H1 (cell line): ENCODE measurements at regions not wholly inside any gene's neighbourhood (a gene's known extent, or its start where the extent isn't known, plus 50 kb on each side); places are given as distances from the start of the nearest gene placed in this dataset.

Experiments used
- CTCF ChIA-PET: fragments of 300-600 bp; sonication (Branson Sonifier 250); formaldehyde crosslinking; loops from one replicate; lab custom pipeline; 2021; ENCODE audit not compliant: partially characterized antibody; lab: Charles Lee
- POLR2A ChIA-PET: fragments of 300-600 bp; sonication (Branson Sonifier 250); formaldehyde crosslinking; loops from one replicate; lab custom pipeline; 2021; ENCODE audit warnings: inconsistent platforms; ENCODE audit not compliant: partially characterized antibody; lab: Charles Lee
- DNase-seq, 2 experiments: peaks; one replicate each; pipeline versions ENCODE4 v3.0.0 to v3.0.0-alpha.2; 2010 to 2022; ENCODE audit warnings: low spot score in 2 of 2, low read depth in 1 of 2, mixed read lengths in 1 of 2
- FAIRE-seq: peaks from 2 replicates; lab custom pipeline; 2011; peaks lifted over from hg19 to GRCh38; lab: Jason Lieb, UNC
- H2AFZ ChIP-seq: 2 replicates; pipeline ENCODE4 v1.8.1; 2012; ENCODE audit warnings: low read length, inconsistent platforms
- H2AK5ac ChIP-seq: 2 replicates; pipeline ENCODE4 v1.6.1; 2013; ENCODE audit warnings: low read depth, low read length
- H2BK120ac ChIP-seq: replicated peaks from 2 replicates; pipeline ENCODE3; 2013; ENCODE audit warnings: low read depth, low read length, inconsistent platforms
- H2BK12ac ChIP-seq: 2 replicates; pipeline ENCODE4 v1.6.1; 2013; ENCODE audit warnings: low read depth, low read length
- H2BK15ac ChIP-seq: 2 replicates; pipeline ENCODE4 v1.6.1; 2013; ENCODE audit warnings: low read length
- H2BK20ac ChIP-seq: 2 replicates; pipeline ENCODE4 v1.6.1; 2013; ENCODE audit warnings: low read length
- H2BK5ac ChIP-seq: 2 replicates; pipeline ENCODE4 v1.6.1; 2013; ENCODE audit warnings: low read depth, low read length
- H3K14ac ChIP-seq: 2 replicates; pipeline ENCODE4 v1.6.1; 2013; ENCODE audit warnings: inconsistent platforms; ENCODE audit not compliant: insufficient read length
- H3K18ac ChIP-seq: 2 replicates; pipeline ENCODE4 v1.6.1; 2013; ENCODE audit warnings: low read length; ENCODE audit errors: extremely low read depth
- H3K23ac ChIP-seq: 2 replicates; pipeline ENCODE4 v1.6.1; 2013; ENCODE audit warnings: inconsistent platforms; ENCODE audit not compliant: insufficient read length
- H3K23me2 ChIP-seq: 2 replicates; pipeline ENCODE4 v1.6.1; 2013; ENCODE audit warnings: low read depth, low read length
- H3K27ac ChIP-seq: 2 replicates; pipeline ENCODE4 v1.6.1; 2011; ENCODE audit warnings: low read depth, low read length, inconsistent platforms
- H3K27me3 ChIP-seq, 4 experiments: replicated peaks in 1 of 4; 1 replicate in 1 of 4; 2 replicates in 3 of 4; pipeline versions ENCODE4 v1.6.1 to v1.8.1; 2011 to 2013; ENCODE audit warnings: low read length in 3 of 4, mild to moderate bottlenecking in 3 of 4, inconsistent platforms in 2 of 4, mixed read lengths in 2 of 4, moderate library complexity in 1 of 4; ENCODE audit not compliant: control insufficient read depth in 3 of 4, insufficient read depth in 3 of 4; ENCODE audit errors: extremely low read depth in 1 of 4
- H3K36me3 ChIP-seq, 4 experiments: 2 replicates each; pipeline versions ENCODE4 v1.6.1 to v1.8.1; 2011 to 2013; ENCODE audit warnings: mild to moderate bottlenecking in 4 of 4, low read length in 3 of 4, moderate library complexity in 2 of 4, control low read depth in 1 of 4, inconsistent platforms in 1 of 4; ENCODE audit not compliant: insufficient read depth in 4 of 4, control insufficient read depth in 2 of 4
- H3K4ac ChIP-seq: replicated peaks from 2 replicates; pipeline ENCODE3; 2013; ENCODE audit warnings: low read length, low read depth, mixed read lengths, inconsistent platforms; ENCODE audit not compliant: insufficient read length
- H3K4me1 ChIP-seq, 4 experiments: replicated peaks in 1 of 4; 1 replicate in 1 of 4; 2 replicates in 3 of 4; pipeline versions ENCODE4 v1.6.1 to v1.8.1; 2011 to 2013; ENCODE audit warnings: low read length in 3 of 4, inconsistent platforms in 2 of 4, mixed read lengths in 1 of 4; ENCODE audit not compliant: insufficient read depth in 4 of 4, control insufficient read depth in 3 of 4
- H3K4me2 ChIP-seq, 2 experiments: 2 replicates each; pipeline versions ENCODE4 v1.6.1 to v1.8.1; 2011 to 2013; ENCODE audit warnings: low read depth in 2 of 2, low read length in 2 of 2, control low read depth in 1 of 2, inconsistent platforms in 1 of 2, mild to moderate bottlenecking in 1 of 2; ENCODE audit not compliant: insufficient read depth in 1 of 2
- H3K4me3 ChIP-seq, 4 experiments: fragments of 200-600, 300-600 bp in 1 of 4; sonication (generic), shearing (Covaris generic), sonication (Bioruptor Twin) in 1 of 4; 2 replicates each; pipeline versions ENCODE4 v1.5.1 to v1.8.1; 2011 to 2016; ENCODE audit warnings: low read length in 4 of 4, low read depth in 3 of 4, control low read depth in 2 of 4, inconsistent platforms in 2 of 4, mild to moderate bottlenecking in 2 of 4, mixed read lengths in 1 of 4, moderate library complexity in 1 of 4; ENCODE audit not compliant: insufficient read depth in 2 of 4; ENCODE audit errors: extremely low read depth in 1 of 4
- H3K56ac ChIP-seq: replicated peaks from 2 replicates; pipeline ENCODE3; 2013; ENCODE audit warnings: low read depth, mild to moderate bottlenecking, mixed read lengths, low read length, inconsistent platforms; ENCODE audit not compliant: insufficient read length
- H3K79me1 ChIP-seq: 2 replicates; pipeline ENCODE4 v1.6.1; 2013; ENCODE audit warnings: low read depth, low read length, control low read depth
- H3K79me2 ChIP-seq, 2 experiments: 2 replicates each; pipeline versions ENCODE4 v1.6.1 to v1.8.1; 2012 to 2013; ENCODE audit warnings: low read length in 2 of 2, mild to moderate bottlenecking in 2 of 2, inconsistent platforms in 1 of 2; ENCODE audit not compliant: insufficient read depth in 2 of 2, control insufficient read depth in 1 of 2
- H3K9ac ChIP-seq, 4 experiments: replicated peaks in 1 of 4; 1 replicate in 1 of 4; 2 replicates in 3 of 4; pipeline versions ENCODE4 v1.6.1 to v1.8.1; 2011 to 2013; ENCODE audit warnings: low read depth in 3 of 4, low read length in 3 of 4, control low read depth in 2 of 4, mild to moderate bottlenecking in 2 of 4, moderate library complexity in 2 of 4, inconsistent platforms in 1 of 4; ENCODE audit errors: extremely low read depth in 1 of 4
- H3K9me3 ChIP-seq, 2 experiments: 2 replicates each; pipeline versions ENCODE4 v1.6.1 to v1.8.1; 2012 to 2013; ENCODE audit warnings: mild to moderate bottlenecking in 2 of 2, moderate library complexity in 2 of 2, control low read depth in 1 of 2, inconsistent platforms in 1 of 2, low read depth in 1 of 2, low read length in 1 of 2, mixed read lengths in 1 of 2; ENCODE audit not compliant: insufficient read depth in 2 of 2
- H4K20me1 ChIP-seq, 2 experiments: replicated peaks in 1 of 2; 2 replicates each; pipeline versions ENCODE3 to v1.8.1; 2011 to 2013; ENCODE audit warnings: inconsistent platforms in 2 of 2, low read length in 2 of 2, mild to moderate bottlenecking in 1 of 2; ENCODE audit not compliant: insufficient read depth in 2 of 2, control insufficient read depth in 1 of 2
- H4K5ac ChIP-seq: 2 replicates; pipeline ENCODE4 v1.6.1; 2013; ENCODE audit warnings: low read length, low read depth, mixed read lengths, inconsistent platforms; ENCODE audit not compliant: insufficient read length
- H4K8ac ChIP-seq: 2 replicates; pipeline ENCODE4 v1.8.0; 2013; ENCODE audit warnings: mild to moderate bottlenecking, moderate library complexity, low read length, inconsistent platforms; ENCODE audit not compliant: insufficient read depth; ENCODE audit errors: extremely low read depth
- H4K91ac ChIP-seq: replicated peaks from 2 replicates; pipeline ENCODE3; 2013; ENCODE audit warnings: low read length, mixed read lengths, inconsistent platforms; ENCODE audit not compliant: insufficient read length
- BACH1 ChIP-seq: IDR thresholded peaks from 2 replicates; pipeline ENCODE4 v1.6.1; 2012; ENCODE audit warnings: low read length, improper control_type of control experiment
- CBX8 ChIP-seq: fragments of 300-800, 300-1000 bp; sonication (generic); IDR thresholded peaks from 2 replicates; pipeline ENCODE4 v1.7.1; 2016; ENCODE audit warnings: low read depth, low read length, borderline replicate concordance
- CHD2 ChIP-seq: IDR thresholded peaks from 2 replicates; pipeline ENCODE4 v1.6.1; 2012; ENCODE audit warnings: low read length, improper control_type of control experiment
- CTBP2 ChIP-seq: IDR thresholded peaks from 2 replicates; pipeline ENCODE4 v1.7.0; 2011; ENCODE audit warnings: borderline replicate concordance, mild to moderate bottlenecking, moderate library complexity, mixed read lengths, low read length; ENCODE audit not compliant: insufficient read depth, insufficient read length
- HDAC6 ChIP-seq: IDR thresholded peaks from one replicate; pipeline ENCODE4 v1.7.1; 2012; ENCODE audit warnings: low read depth, mild to moderate bottlenecking, inconsistent platforms, low read length, moderate library complexity
- JUND ChIP-seq: IDR thresholded peaks from 2 replicates; pipeline ENCODE4 v1.6.1; 2011; ENCODE audit warnings: mild to moderate bottlenecking, improper control_type of control experiment, low read length
- KDM1A ChIP-seq: fragments of 200-600, 300-600 bp; sonication (generic); IDR thresholded peaks from 2 replicates; pipeline ENCODE4 v1.7.1; 2016; ENCODE audit warnings: mild to moderate bottlenecking, low read length, borderline replicate concordance
- NANOG ChIP-seq: IDR thresholded peaks from 2 replicates; pipeline ENCODE4 v1.6.1; 2011; ENCODE audit warnings: low read length, low read depth, mild to moderate bottlenecking, inconsistent platforms; ENCODE audit not compliant: insufficient read depth, poor library complexity, severe bottlenecking
- RXRA ChIP-seq: IDR thresholded peaks from 2 replicates; pipeline ENCODE4 v1.6.1; 2011; ENCODE audit warnings: low read depth, mild to moderate bottlenecking, low read length, moderate library complexity; ENCODE audit not compliant: insufficient read depth
- SIX5 ChIP-seq: IDR thresholded peaks from 2 replicates; pipeline ENCODE4 v1.6.1; 2011; ENCODE audit warnings: mild to moderate bottlenecking, low read depth, low read length
- SP2 ChIP-seq: IDR thresholded peaks from 2 replicates; pipeline ENCODE4 v1.6.1; 2012; ENCODE audit warnings: mild to moderate bottlenecking, low read length, inconsistent platforms
- SP4 ChIP-seq: IDR thresholded peaks from 2 replicates; pipeline ENCODE4 v1.6.1; 2012; ENCODE audit warnings: low read length, inconsistent platforms
- SUZ12 ChIP-seq: fragments of 200-600 bp; sonication (generic); IDR thresholded peaks from 2 replicates; pipeline ENCODE4 v1.6.1; 2012; ENCODE audit warnings: mild to moderate bottlenecking, inconsistent platforms, low read length, moderate library complexity, mixed read lengths
- TAF1 ChIP-seq: IDR thresholded peaks from 2 replicates; pipeline ENCODE4 v1.6.1; 2011; ENCODE audit warnings: mild to moderate bottlenecking, low read depth, low read length
- TAF7 ChIP-seq: optimal IDR thresholded peaks from 2 replicates; pipeline ENCODE3; 2011; ENCODE audit warnings: low read depth, mild to moderate bottlenecking, inconsistent platforms, low read length, moderate library complexity, borderline replicate concordance
- YY1 ChIP-seq: IDR thresholded peaks from 2 replicates; pipeline ENCODE4 v1.6.1; 2011; ENCODE audit warnings: low read depth, mild to moderate bottlenecking, low read length
- WGBS, 2 experiments: shearing (Covaris generic) in 1 of 2; methylation state at CpG; one replicate each; pipeline versions ENCODE4 v1.1.6 to v1.1.7; 2013 to 2015; ENCODE audit warnings: low lambda C conversion rate in 2 of 2, mixed read lengths in 2 of 2, inconsistent platforms in 1 of 2, low coverage in 1 of 2, missing lambda C conversion rate in 1 of 2; ENCODE audit not compliant: insufficient replicate concordance in 2 of 2, insufficient coverage in 1 of 2, insufficient read length in 1 of 2; ENCODE audit errors: extremely low coverage in 1 of 2, missing lambda C conversion rate in 1 of 2; 5-methylcytosine and 5-hydroxymethylcytosine counted together

- no peak overlapping the region for H3K27ac ChIP-seq
- H3K4me1 ChIP-seq: peaks cover 0 to 6% (median 3%) of the 10 kb centered on the region in 4 experiments; a peak in 6 of 7 replicates
- no peak overlapping the region for H2BK20ac ChIP-seq
- H2BK12ac ChIP-seq: no peak overlapping the region
- H3K9ac ChIP-seq: no peak overlapping the region
- FAIRE-seq (no peak), DNase-seq (no peak)
- no peak overlapping the region for H3K18ac ChIP-seq
- H3K14ac ChIP-seq: no peak overlapping the region
- H3K23me2 ChIP-seq: no peaks in the 10 kb centered on the region
- no peak overlapping the region for H4K5ac ChIP-seq
- no peaks in the 10 kb centered on the region for H4K20me1 ChIP-seq
- no peak overlapping the region for H4K91ac ChIP-seq
- no peaks in the 10 kb centered on the region for H3K9me3 ChIP-seq
- no peak overlapping the region for H3K4me2 ChIP-seq
- H2BK15ac ChIP-seq: no peak overlapping the region
- H3K79me2 ChIP-seq: no peaks in the 10 kb centered on the region
- peak overlapping the region; percentile 43; the same call in 1 of the 2 replicates for H2AFZ ChIP-seq
- 97% methylated on average over 2 of the region's 2 CpGs; no CpG with 5 or more reads in 1 of the 2 experiments for WGBS, 2 experiments
- H3K36me3 ChIP-seq: no peaks in the 10 kb centered on the region
- H2AK5ac ChIP-seq: no peak overlapping the region
- no peak overlapping the region for H3K4me3 ChIP-seq
- no peak overlapping the region for H2BK120ac ChIP-seq
- ChIA-PET POLR2A (no interaction called here), CTCF (interaction anchor here (1.0 kb wide), 1 partner anchor 459 kb away, joined by 3 read pairs; no protein-coding TSS in a partner anchor)
- no peak overlapping the region for H3K4ac ChIP-seq
- H4K8ac ChIP-seq: no peak overlapping the region
- H3K79me1 ChIP-seq: no peaks in the 10 kb centered on the region
- no peak overlapping the region for H3K56ac ChIP-seq
- no peak overlapping the region for H3K23ac ChIP-seq
- H2BK5ac ChIP-seq: no peak overlapping the region
- H3K27me3 ChIP-seq: no peaks in the 10 kb centered on the region
- no peak for TF ChIP-seq TAF1
- TF ChIP-seq SP4: no peak
- TF ChIP-seq RXRA: no peak
- TF ChIP-seq SP2: no peak
- TF ChIP-seq KDM1A: no peak
- no peak for TF ChIP-seq CHD2
- TF ChIP-seq YY1: no peak
- no peak for TF ChIP-seq SIX5
- TF ChIP-seq CBX8: no peak
- no peak for TF ChIP-seq JUND
- TF ChIP-seq BACH1: no peak
- TF ChIP-seq HDAC6: no peak
- TF ChIP-seq CTBP2: no peak
- no peak for TF ChIP-seq SUZ12
- no peak for TF ChIP-seq NANOG
- no peak for TF ChIP-seq TAF7
Measured at GRCh38 chr5:106303911-106304310, 1366.8 kb downstream of the EFNA5 start.
